DOHH2 (cell line): ENCODE measurements at regions not wholly inside any gene's neighbourhood (a gene's known extent, or its start where the extent isn't known, plus 50 kb on each side); places are given as distances from the start of the nearest gene placed in this dataset.

ENCODE experiments used
- H3F3A ChIP-seq: fragments of 200-600 bp; sonication (generic), shearing (Covaris generic); 2 replicates; pipeline ENCODE4 v1.6.0; 2016; ENCODE audit warnings: antibody characterized with exemption, mild to moderate bottlenecking; ENCODE audit not compliant: control insufficient read depth, insufficient read depth
- H3K27ac ChIP-seq: fragments of 200-600 bp; sonication (generic); 2 replicates; pipeline ENCODE4 v1.5.1; 2014; ENCODE audit warnings: low read depth, mild to moderate bottlenecking, low read length, moderate library complexity
- H3K27me3 ChIP-seq: fragments of 200-600 bp; sonication (generic); 2 replicates; pipeline ENCODE4 v1.6.1; 2014; ENCODE audit warnings: mild to moderate bottlenecking, low read length, mixed read lengths; ENCODE audit not compliant: control insufficient read depth
- H3K36me3 ChIP-seq: fragments of 200-600 bp; sonication (generic); 2 replicates; pipeline ENCODE4 v1.6.1; 2014; ENCODE audit warnings: mild to moderate bottlenecking, low read length, moderate library complexity, mixed read lengths; ENCODE audit not compliant: control insufficient read depth
- H3K4me1 ChIP-seq: fragments of 200-600 bp; sonication (generic); 2 replicates; pipeline ENCODE4 v1.6.1; 2014; ENCODE audit warnings: mild to moderate bottlenecking, low read length, mixed read lengths; ENCODE audit not compliant: control insufficient read depth
- H3K4me2 ChIP-seq: fragments of 200-600 bp; sonication (generic); 2 replicates; pipeline ENCODE4 v1.6.0; 2014; ENCODE audit warnings: mild to moderate bottlenecking, low read length, moderate library complexity
- H3K4me3 ChIP-seq: fragments of 200-600 bp; sonication (generic); 2 replicates; pipeline ENCODE4 v1.5.1; 2014; ENCODE audit warnings: mild to moderate bottlenecking, low read length, mixed read lengths
- H3K79me2 ChIP-seq: fragments of 200-600 bp; sonication (generic); 2 replicates; pipeline ENCODE4 v1.6.1; 2014; ENCODE audit warnings: mild to moderate bottlenecking, low read length, mixed read lengths; ENCODE audit not compliant: control insufficient read depth
- H3K9me2 ChIP-seq: fragments of 200-600 bp; sonication (generic); replicated peaks from 2 replicates; pipeline ENCODE4 v1.6.1; 2014; ENCODE audit warnings: mild to moderate bottlenecking, low read length, mixed read lengths; ENCODE audit not compliant: control insufficient read depth
- H3K9me3 ChIP-seq: fragments of 200-600 bp; sonication (generic); 2 replicates; pipeline ENCODE4 v1.6.1; 2014; ENCODE audit warnings: antibody characterized with exemption, low read length, mixed read lengths; ENCODE audit not compliant: control insufficient read depth, insufficient read depth
- H4K20me1 ChIP-seq: fragments of 200-600 bp; sonication (generic); 2 replicates; pipeline ENCODE4 v1.6.0; 2014; ENCODE audit warnings: low read depth, mild to moderate bottlenecking, antibody characterized with exemption, low read length, moderate library complexity; ENCODE audit not compliant: control insufficient read depth, insufficient read depth
- EZH2phosphoT487 ChIP-seq: fragments of 200-600 bp; sonication (generic); IDR thresholded peaks from 2 replicates; pipeline ENCODE4 v1.6.1; 2017; ENCODE audit warnings: borderline replicate concordance, mild to moderate bottlenecking, antibody characterized with exemption, low read length, moderate library complexity, mixed read lengths
- TF ChIP-seq, protein P1 (sequence below): fragments of 200-600 bp; sonication (generic); IDR thresholded peaks from one replicate; pipeline ENCODE4 v1.5.1; 2014; ENCODE audit warnings: antibody characterized with exemption, mild to moderate bottlenecking, low read depth, low read length; ENCODE audit not compliant: poor library complexity, severe bottlenecking

- Histone ChIP-seq H4K20me1 (no peaks in the 10 kb centered on the region), H3K4me2 (no peak overlapping the region), H3K4me1 (no peaks in the 10 kb centered on the region), H3K4me3 (no peak overlapping the region), H3K9me3 (no peaks in the 10 kb centered on the region; the same call in none of the 2 replicates), H3K36me3 (no peaks in the 10 kb centered on the region), H3K27ac (no peak overlapping the region), H3F3A (no peaks in the 10 kb centered on the region), H3K79me2 (no peaks in the 10 kb centered on the region), H3K9me2 (no peaks in the 10 kb centered on the region), H3K27me3 (no peaks in the 10 kb centered on the region)
- no peak for TF ChIP-seq EZH2phosphoT487
- TF ChIP-seq, protein P1, sequence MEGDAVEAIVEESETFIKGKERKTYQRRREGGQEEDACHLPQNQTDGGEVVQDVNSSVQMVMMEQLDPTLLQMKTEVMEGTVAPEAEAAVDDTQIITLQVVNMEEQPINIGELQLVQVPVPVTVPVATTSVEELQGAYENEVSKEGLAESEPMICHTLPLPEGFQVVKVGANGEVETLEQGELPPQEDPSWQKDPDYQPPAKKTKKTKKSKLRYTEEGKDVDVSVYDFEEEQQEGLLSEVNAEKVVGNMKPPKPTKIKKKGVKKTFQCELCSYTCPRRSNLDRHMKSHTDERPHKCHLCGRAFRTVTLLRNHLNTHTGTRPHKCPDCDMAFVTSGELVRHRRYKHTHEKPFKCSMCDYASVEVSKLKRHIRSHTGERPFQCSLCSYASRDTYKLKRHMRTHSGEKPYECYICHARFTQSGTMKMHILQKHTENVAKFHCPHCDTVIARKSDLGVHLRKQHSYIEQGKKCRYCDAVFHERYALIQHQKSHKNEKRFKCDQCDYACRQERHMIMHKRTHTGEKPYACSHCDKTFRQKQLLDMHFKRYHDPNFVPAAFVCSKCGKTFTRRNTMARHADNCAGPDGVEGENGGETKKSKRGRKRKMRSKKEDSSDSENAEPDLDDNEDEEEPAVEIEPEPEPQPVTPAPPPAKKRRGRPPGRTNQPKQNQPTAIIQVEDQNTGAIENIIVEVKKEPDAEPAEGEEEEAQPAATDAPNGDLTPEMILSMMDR: no peak
Observed at GRCh38 chr6:147950623-147950987, 392.0 kb upstream of the SASH1 start.

GRCh38 chr6:147951726-147952125, 390.9 kb upstream of the SASH1 start:
- Histone ChIP-seq H3K79me2 (no peaks in the 10 kb centered on the region), H3K9me2 (no peaks in the 10 kb centered on the region), H3K27me3 (no peaks in the 10 kb centered on the region), H4K20me1 (no peaks in the 10 kb centered on the region), H3K36me3 (no peaks in the 10 kb centered on the region), H3F3A (no peaks in the 10 kb centered on the region), H3K4me3 (no peak overlapping the region), H3K4me2 (no peak overlapping the region), H3K9me3 (no peaks in the 10 kb centered on the region; the same call in none of the 2 replicates), H3K27ac (no peak overlapping the region), H3K4me1 (no peaks in the 10 kb centered on the region)
- TF ChIP-seq, protein P1: no peak
- TF ChIP-seq EZH2phosphoT487: no peak

DNA sequence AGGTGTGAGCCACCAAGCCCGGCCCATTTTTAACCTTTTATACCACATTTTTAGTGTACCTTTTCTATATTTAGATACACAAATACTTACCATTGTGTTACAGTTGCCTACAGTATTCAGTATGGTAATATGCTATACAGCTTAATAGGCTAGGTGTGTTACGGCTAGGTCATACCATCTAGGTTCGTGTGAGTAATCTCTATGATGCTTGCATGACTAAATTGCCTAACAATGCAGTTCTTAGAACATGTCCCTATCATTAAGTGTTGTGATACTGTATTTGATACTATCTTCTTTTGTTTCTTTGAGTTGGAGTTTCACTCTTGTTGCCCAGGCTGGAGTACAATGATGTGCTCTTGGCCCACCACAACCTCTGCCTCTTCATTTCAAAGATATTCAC, 387.7 kb upstream of the SASH1 start:
- H3K9me3 ChIP-seq: no peaks in the 10 kb centered on the region; the same call in 1 of the 2 replicates
- TF ChIP-seq, protein P1: no peak
- TF ChIP-seq EZH2phosphoT487: no peak
- no peaks in the 10 kb centered on the region for H3K79me2 ChIP-seq
- H3K4me2 ChIP-seq: no peak overlapping the region
- no peaks in the 10 kb centered on the region for H3F3A ChIP-seq
- no peaks in the 10 kb centered on the region for H3K4me1 ChIP-seq
- no peaks in the 10 kb centered on the region for H3K9me2 ChIP-seq
- H3K27ac ChIP-seq: no peak overlapping the region
- H3K27me3 ChIP-seq: no peaks in the 10 kb centered on the region
- H4K20me1 ChIP-seq: no peaks in the 10 kb centered on the region
- H3K36me3 ChIP-seq: no peaks in the 10 kb centered on the region
- H3K4me3 ChIP-seq: no peak overlapping the region
